Panc1 (cell line): ENCODE measurements at regions not wholly inside any gene's neighbourhood (a gene's known extent, or its start where the extent isn't known, plus 50 kb on each side); places are given as distances from the start of the nearest gene placed in this dataset.

Experiments
- ATAC-seq: fragments of 200-7000 bp; cut with Tn5 transposase; 2 replicates; pipeline ENCODE4 v1.9.1; 2020; ENCODE audit warnings: mild to moderate bottlenecking, moderate library complexity
- BruUV-seq: library from RNA; stranded (reverse); fragments of 400-500 nt; replicated peaks from 2 replicates; lab custom pipeline; 2021; lab: Mats Ljungman, UMichigan
- CTCF ChIA-PET: fragments of 300-600 bp; sonication (Branson Sonifier 250); formaldehyde crosslinking; loops from one replicate; lab custom pipeline; 2022; ENCODE audit warnings: antibody characterized with exemption; lab: Charles Lee
- POLR2A ChIA-PET: fragments of 300-600 bp; sonication (Branson Sonifier 250); formaldehyde crosslinking; loops from one replicate; lab custom pipeline; 2022; ENCODE audit warnings: antibody characterized with exemption; lab: Charles Lee
- DNase-seq: peaks from one replicate; pipeline ENCODE4 v3.0.0-alpha.2; 2010; ENCODE audit warnings: low read depth, low spot score
- H3K27ac ChIP-seq: 2 replicates; pipeline ENCODE4 v1.5.1; 2011; ENCODE audit warnings: mild to moderate bottlenecking, low read length, inconsistent platforms
- H3K27me3 ChIP-seq: fragments of 200-500 bp; sonication (Bioruptor generic); 2 replicates; pipeline ENCODE4 v1.6.0; 2014; ENCODE audit warnings: low read length, inconsistent platforms; ENCODE audit not compliant: control insufficient read depth, insufficient read depth
- H3K36me3 ChIP-seq: fragments of 200-500 bp; sonication (Bioruptor generic); 2 replicates; pipeline ENCODE4 v1.5.1; 2014; ENCODE audit warnings: inconsistent platforms, mild to moderate bottlenecking, low read length, moderate library complexity; ENCODE audit not compliant: control insufficient read depth, insufficient read depth
- H3K4me1 ChIP-seq: 2 replicates; pipeline ENCODE4 v1.5.1; 2011; ENCODE audit warnings: inconsistent platforms, mild to moderate bottlenecking, low read length, moderate library complexity; ENCODE audit not compliant: control insufficient read depth, insufficient read depth
- H3K4me3 ChIP-seq, 2 experiments: 2 replicates each; pipeline ENCODE4 v1.5.1; 2011 to 2012; ENCODE audit warnings: low read depth in 2 of 2, low read length in 2 of 2, mild to moderate bottlenecking in 2 of 2, inconsistent platforms in 1 of 2, moderate library complexity in 1 of 2
- H3K9me3 ChIP-seq: fragments of 200-500 bp; sonication (Bioruptor generic); 2 replicates; pipeline ENCODE4 v1.5.1; 2014; ENCODE audit warnings: low read depth, mild to moderate bottlenecking, inconsistent platforms, low read length, moderate library complexity; ENCODE audit not compliant: control insufficient read depth, insufficient read depth
- CTCF ChIP-seq: fragments of 450-650 bp; IDR thresholded peaks from 2 replicates; pipeline ENCODE4 v1.5.1; 2017; ENCODE audit warnings: mild to moderate bottlenecking
- POLR2AphosphoS5 ChIP-seq: IDR thresholded peaks from 2 replicates; pipeline ENCODE4 v1.6.1; 2012; ENCODE audit warnings: mild to moderate bottlenecking, low read depth, low read length, moderate library complexity
- REST ChIP-seq, 2 experiments: IDR thresholded peaks; 2 replicates each; pipeline ENCODE4 v1.6.1; 2011 to 2012; ENCODE audit warnings: low read depth in 2 of 2, control low read depth in 1 of 2, low read length in 1 of 2, mild to moderate bottlenecking in 1 of 2, moderate library complexity in 1 of 2; ENCODE audit not compliant: insufficient read depth in 1 of 2
- SIN3A ChIP-seq: IDR thresholded peaks from 2 replicates; pipeline ENCODE4 v1.6.1; 2012; ENCODE audit warnings: low read depth, mild to moderate bottlenecking, low read length, moderate library complexity, borderline replicate concordance; ENCODE audit not compliant: insufficient read depth
- TCF7L2 ChIP-seq: IDR thresholded peaks from 2 replicates; pipeline ENCODE4 v1.6.1; 2011; ENCODE audit warnings: mild to moderate bottlenecking, low read depth, low read length, inconsistent platforms
- in situ Hi-C: cut with HindIII; loops from 2 replicates; pipeline ENCODE4 v1.10.0; 2016; ENCODE audit warnings: low sequenced_read_pairs, low pct_unique_long_range_greater_than_20kb
- intact Hi-C: fragments of 100-400 bp; cut with micrococcal nuclease; formaldehyde crosslinking; loops from one replicate; pipeline ENCODE4 v1.10.0; 2022; ENCODE audit not compliant: unreplicated experiment

GRCh38 chr12:23342407-23342806 lies 607.1 kb downstream of the SOX5 start:
- no peak for ATAC-seq
- H3K27ac ChIP-seq, result no peak overlapping the region
- no peak for DNase-seq
- no TSS peak for BruUV-seq
- H3K27me3 ChIP-seq, result no peaks in the 10 kb centered on the region
- CTCF ChIA-PET, result no interaction called here
- TF ChIP-seq SIN3A (no peak), POLR2AphosphoS5 (no peak), CTCF (no peak), REST (IDR thresholded peaks at IDR 0.05; ENCODE audit: insufficient read depth in 1 of 2, low read depth in 2 of 2, low read length in 1 of 2) (no peak), TCF7L2 (no peak)
- no peaks in the 10 kb centered on the region for H3K36me3 ChIP-seq
- no peaks in the 10 kb centered on the region for H3K9me3 ChIP-seq
- in situ Hi-C loops (no loop called here), intact Hi-C loops (no loop called here)
- POLR2A ChIA-PET, result no interaction called here
- no peaks in the 10 kb centered on the region for H3K4me1 ChIP-seq
- H3K4me3 ChIP-seq, result no peak overlapping the region

GRCh38 chr12:23349564-23349963 lies 599.9 kb downstream of the SOX5 start:
- intact Hi-C loops, result no loop called here
- Histone ChIP-seq H3K4me3 (no peak overlapping the region), H3K27ac (no peak overlapping the region), H3K27me3 (no peaks in the 10 kb centered on the region), H3K9me3 (no peaks in the 10 kb centered on the region), H3K36me3 (no peaks in the 10 kb centered on the region), H3K4me1 (no peaks in the 10 kb centered on the region)
- in situ Hi-C loops, result no loop called here
- no peak for ATAC-seq
- ChIA-PET POLR2A (no interaction called here), CTCF (no interaction called here)
- BruUV-seq, result no TSS peak
- no peak for TF ChIP-seq TCF7L2
- no peak for TF ChIP-seq REST (IDR thresholded peaks at IDR 0.05; ENCODE audit: insufficient read depth in 1 of 2, low read depth in 2 of 2, low read length in 1 of 2)
- TF ChIP-seq CTCF, result no peak
- no peak for TF ChIP-seq SIN3A
- TF ChIP-seq POLR2AphosphoS5, result no peak
- DNase-seq, result no peak
